ENCODE measurements at regions not wholly inside any gene's neighbourhood (a gene's known extent, or its start where the extent isn't known, plus 50 kb on each side); places are given as distances from the start of the nearest gene placed in this dataset.
A peak's percentile ranks its signal among the peaks of the same experiment; 100 is the strongest.
"Not testable (repeated sequence)": the region's sequence is repeated elsewhere in the genome, so short reads cannot be mapped to it uniquely, and the experiment has no call there.

GRCh38 chr11:87518266-87518665 lies 480.5 kb downstream of the TMEM135 start:
- no peak for TF ChIP-seq SUZ12 (IDR thresholded peaks at IDR 0.05; ENCODE audit: extremely low read depth, insufficient read depth, insufficient read length)
- TF ChIP-seq YY1 (IDR thresholded peaks at IDR 0.05; ENCODE audit: insufficient read depth, insufficient read length): no peak
- Histone ChIP-seq H3K27me3 (ENCODE audit: insufficient read depth, insufficient read length) (no peaks in the 10 kb centered on the region), H3K9me3 (ENCODE audit: insufficient read depth, low read length) (no peaks in the 10 kb centered on the region), H3K9ac (ENCODE audit: insufficient read length, low read depth) (no peak overlapping the region), H3K36me3 (ENCODE audit: insufficient read depth, insufficient read length, low read length) (no peaks in the 10 kb centered on the region), H3K4me3 (ENCODE audit: insufficient read length, low read depth) (no peak overlapping the region), H3K4me1 (ENCODE audit: insufficient read depth, insufficient read length) (no peaks in the 10 kb centered on the region)
- DNase-seq (ENCODE audit: low read depth, low spot score): no peak

- TF ChIP-seq SUZ12 (IDR thresholded peaks at IDR 0.05; ENCODE audit: extremely low read depth, insufficient read depth, insufficient read length): no peak
- TF ChIP-seq ZNF274 (IDR thresholded peaks at IDR 0.05; ENCODE audit: low read depth, low read length): no peak
- TF ChIP-seq YY1 (IDR thresholded peaks at IDR 0.05; ENCODE audit: insufficient read depth, insufficient read length): no peak
- no peak for DNase-seq (ENCODE audit: low read depth, low spot score)
Observed at GRCh38 chr11:87517351-87517750, 479.6 kb downstream of the TMEM135 start.

GRCh38 chr11:87507722-87508121 lies 470.0 kb downstream of the TMEM135 start:
- H3K27me3 ChIP-seq (ENCODE audit: insufficient read depth, insufficient read length); H3K9me3 ChIP-seq (ENCODE audit: insufficient read depth, low read length); H3K4me3 ChIP-seq (ENCODE audit: insufficient read length, low read depth); H3K4me1 ChIP-seq (ENCODE audit: insufficient read depth, insufficient read length); H3K36me3 ChIP-seq (ENCODE audit: insufficient read depth, insufficient read length, low read length); H3K9ac ChIP-seq (ENCODE audit: insufficient read length, low read depth): not testable (repeated sequence)
- DNase-seq (ENCODE audit: low read depth, low spot score): peak; percentile 74

More at GRCh38 chr11:87517351-87517750, 479.6 kb downstream of the TMEM135 start:
- no peak overlapping the region for H3K4me3 ChIP-seq (ENCODE audit: insufficient read length, low read depth)
- H3K36me3 ChIP-seq (ENCODE audit: insufficient read depth, insufficient read length, low read length): no peaks in the 10 kb centered on the region
- no peaks in the 10 kb centered on the region for H3K4me1 ChIP-seq (ENCODE audit: insufficient read depth, insufficient read length)
- H3K27me3 ChIP-seq (ENCODE audit: insufficient read depth, insufficient read length): no peaks in the 10 kb centered on the region
- H3K9ac ChIP-seq (ENCODE audit: insufficient read length, low read depth): no peak overlapping the region
- no peaks in the 10 kb centered on the region for H3K9me3 ChIP-seq (ENCODE audit: insufficient read depth, low read length)

GRCh38 chr11:87506946-87507345 lies 469.2 kb downstream of the TMEM135 start:
- H3K9me3 ChIP-seq (ENCODE audit: insufficient read depth, low read length); H3K27me3 ChIP-seq (ENCODE audit: insufficient read depth, insufficient read length); H3K36me3 ChIP-seq (ENCODE audit: insufficient read depth, insufficient read length, low read length); H3K4me3 ChIP-seq (ENCODE audit: insufficient read length, low read depth); H3K9ac ChIP-seq (ENCODE audit: insufficient read length, low read depth); H3K4me1 ChIP-seq (ENCODE audit: insufficient read depth, insufficient read length); DNase-seq (ENCODE audit: low read depth, low spot score): not testable (repeated sequence)

GRCh38 chr11:87501388-87501787 lies 463.7 kb downstream of the TMEM135 start:
- no peak overlapping the region for H3K4me3 ChIP-seq (ENCODE audit: insufficient read length, low read depth)
- no peaks in the 10 kb centered on the region for H3K4me1 ChIP-seq (ENCODE audit: insufficient read depth, insufficient read length)
- peaks cover 2% of the 10 kb centered on the region; the same call in 1 of the 2 replicates for H3K9me3 ChIP-seq (ENCODE audit: insufficient read depth, low read length)
- H3K36me3 ChIP-seq (ENCODE audit: insufficient read depth, insufficient read length, low read length): no peaks in the 10 kb centered on the region
- no peak for DNase-seq (ENCODE audit: low read depth, low spot score)
- no peak for TF ChIP-seq SUZ12 (IDR thresholded peaks at IDR 0.05; ENCODE audit: extremely low read depth, insufficient read depth, insufficient read length)
- TF ChIP-seq YY1 (IDR thresholded peaks at IDR 0.05; ENCODE audit: insufficient read depth, insufficient read length): no peak
- no peak for TF ChIP-seq ZNF274 (IDR thresholded peaks at IDR 0.05; ENCODE audit: low read depth, low read length)
- no peaks in the 10 kb centered on the region for H3K27me3 ChIP-seq (ENCODE audit: insufficient read depth, insufficient read length)
- no peak overlapping the region for H3K9ac ChIP-seq (ENCODE audit: insufficient read length, low read depth)

- not testable (repeated sequence) for H3K4me1 ChIP-seq (ENCODE audit: insufficient read depth, insufficient read length); H3K36me3 ChIP-seq (ENCODE audit: insufficient read depth, insufficient read length, low read length); H3K27me3 ChIP-seq (ENCODE audit: insufficient read depth, insufficient read length); DNase-seq (ENCODE audit: low read depth, low spot score); H3K4me3 ChIP-seq (ENCODE audit: insufficient read length, low read depth); H3K9ac ChIP-seq (ENCODE audit: insufficient read length, low read depth)
- peaks cover 17% of the 10 kb centered on the region for H3K9me3 ChIP-seq (ENCODE audit: insufficient read depth, low read length)
Observed at GRCh38 chr11:87494936-87495335, 457.2 kb downstream of the TMEM135 start.

- DNase-seq (ENCODE audit: low read depth, low spot score); H3K27me3 ChIP-seq (ENCODE audit: insufficient read depth, insufficient read length); H3K9ac ChIP-seq (ENCODE audit: insufficient read length, low read depth); H3K4me1 ChIP-seq (ENCODE audit: insufficient read depth, insufficient read length); H3K4me3 ChIP-seq (ENCODE audit: insufficient read length, low read depth); H3K36me3 ChIP-seq (ENCODE audit: insufficient read depth, insufficient read length, low read length): not testable (repeated sequence)
- H3K9me3 ChIP-seq (ENCODE audit: insufficient read depth, low read length): peaks cover 17% of the 10 kb centered on the region
Observed at GRCh38 chr11:87494026-87494425, 456.3 kb downstream of the TMEM135 start.

GRCh38 chr11:87493516-87493915 lies 455.8 kb downstream of the TMEM135 start:
- no peaks in the 10 kb centered on the region for H3K36me3 ChIP-seq (ENCODE audit: insufficient read depth, insufficient read length, low read length)
- no peaks in the 10 kb centered on the region for H3K4me1 ChIP-seq (ENCODE audit: insufficient read depth, insufficient read length)
- no peak overlapping the region for H3K9ac ChIP-seq (ENCODE audit: insufficient read length, low read depth)
- no peak for TF ChIP-seq YY1 (IDR thresholded peaks at IDR 0.05; ENCODE audit: insufficient read depth, insufficient read length)
- TF ChIP-seq ZNF274 (IDR thresholded peaks at IDR 0.05; ENCODE audit: low read depth, low read length): no peak
- no peak for TF ChIP-seq SUZ12 (IDR thresholded peaks at IDR 0.05; ENCODE audit: extremely low read depth, insufficient read depth, insufficient read length)
- no peak overlapping the region for H3K4me3 ChIP-seq (ENCODE audit: insufficient read length, low read depth)
- peaks cover 17% of the 10 kb centered on the region for H3K9me3 ChIP-seq (ENCODE audit: insufficient read depth, low read length)
- no peaks in the 10 kb centered on the region for H3K27me3 ChIP-seq (ENCODE audit: insufficient read depth, insufficient read length)
- peak; percentile 75 for DNase-seq (ENCODE audit: low read depth, low spot score)
